SW480 (cell line): ENCODE measurements at regions not wholly inside any gene's neighbourhood (a gene's known extent, or its start where the extent isn't known, plus 50 kb on each side); places are given as distances from the start of the nearest gene placed in this dataset.

Experiments
- DNase-seq: peaks from one replicate; pipeline ENCODE4 v3.0.0-alpha.2; 2016; ENCODE audit warnings: low spot score

- no peak for DNase-seq
Observed at GRCh38 chr1:172980971-172981370, 69.8 kb downstream of the TNFSF18 start.
